ENCODE measurements at regions not wholly inside any gene's neighbourhood (a gene's known extent, or its start where the extent isn't known, plus 50 kb on each side); places are given as distances from the start of the nearest gene placed in this dataset.
"Not testable (repeated sequence)": the region's sequence is repeated elsewhere in the genome, so short reads cannot be mapped to it uniquely, and the experiment has no call there.

GRCh38 chrX:112197840-112198239 lies 115.3 kb upstream of the TRPC5 start:
- intact Hi-C loops (cut with DNase I), result no loop called here
- DNase-seq (ENCODE audit: low spot score), result no peak

GRCh38 chrX:112190646-112191045 lies 108.1 kb upstream of the TRPC5 start:
- no peak for DNase-seq (ENCODE audit: low spot score)
- intact Hi-C loops (cut with DNase I), result no loop called here

- not testable (repeated sequence) for DNase-seq (ENCODE audit: low spot score)
- intact Hi-C loops (cut with DNase I), result loop anchor here in 1 of 2 donors (1.0 kb wide), 1 partner anchor 30 kb away; no protein-coding TSS in a partner anchor
Observed at GRCh38 chrX:112181361-112181760, 98.8 kb upstream of the TRPC5 start.

- intact Hi-C loops (cut with DNase I), result no loop called here
Observed at GRCh38 chrX:112164420-112164819, 81.8 kb upstream of the TRPC5 start.

GRCh38 chrX:112163906-112164305 lies 81.3 kb upstream of the TRPC5 start:
- no peak for DNase-seq (ENCODE audit: low spot score)
- intact Hi-C loops (cut with DNase I), result no loop called here

More at GRCh38 chrX:112164420-112164819, 81.8 kb upstream of the TRPC5 start:
- no peak for DNase-seq (ENCODE audit: low spot score)

GRCh38 chrX:112148397-112148796 lies 65.8 kb upstream of the TRPC5 start:
- DNase-seq (ENCODE audit: low spot score), result no peak
- intact Hi-C loops (cut with DNase I), result no loop called here

GRCh38 chrX:112147206-112147605 lies 64.6 kb upstream of the TRPC5 start:
- intact Hi-C loops (cut with DNase I), result no loop called here
- no peak for DNase-seq (ENCODE audit: low spot score)

GRCh38 chrX:112137276-112137675 lies 54.7 kb upstream of the TRPC5 start:
- intact Hi-C loops (cut with DNase I), result no loop called here
- DNase-seq (ENCODE audit: low spot score), result no peak

All from posterior vena cava (tissue), 2 donors.